HEK293 (cell line): ENCODE measurements at regions not wholly inside any gene's neighbourhood (a gene's known extent, or its start where the extent isn't known, plus 50 kb on each side); places are given as distances from the start of the nearest gene placed in this dataset.
A peak's percentile ranks its signal among the peaks of the same experiment; 100 is the strongest.

ENCODE experiments used
- CTCF ChIA-PET: fragments of 350-600 bp; formaldehyde crosslinking; extraction: SDS; loops from one replicate; lab custom pipeline; 2021; ENCODE audit warnings: antibody characterized with exemption; lab: Yijun Ruan, JAX
- POLR2A ChIA-PET: fragments of 300-600 bp; formaldehyde crosslinking; extraction: SDS; loops from one replicate; lab custom pipeline; 2020; ENCODE audit warnings: antibody characterized with exemption, inconsistent platforms; lab: Yijun Ruan, JAX
- H3K27ac ChIP-seq: fragments of 200-500 bp; sonication (Bioruptor generic); 2 replicates; pipeline ENCODE4 v1.5.1; 2014; ENCODE audit warnings: low read depth, low read length, control low read depth, inconsistent platforms; ENCODE audit errors: extremely low read depth
- H3K36me3 ChIP-seq, 2 experiments: fragments of 200-500 bp in 1 of 2; sonication (Bioruptor generic) in 1 of 2; 1 replicate in 1 of 2; 2 replicates in 1 of 2; pipeline ENCODE4 v1.5.1; 2014 to 2017; ENCODE audit warnings: inconsistent platforms in 2 of 2, low read length in 2 of 2; ENCODE audit not compliant: control insufficient read depth in 2 of 2, insufficient read depth in 1 of 2
- H3K4me1 ChIP-seq: fragments of 200-500 bp; sonication (Bioruptor generic); 2 replicates; pipeline ENCODE4 v1.5.1; 2014; ENCODE audit warnings: mild to moderate bottlenecking, low read length, inconsistent platforms; ENCODE audit not compliant: control insufficient read depth, insufficient read depth
- H3K4me3 ChIP-seq: 2 replicates; pipeline ENCODE4 v1.5.1; 2011; ENCODE audit warnings: low read depth, mild to moderate bottlenecking, control low read depth, low read length, moderate library complexity
- H3K9me3 ChIP-seq: fragments of 200-500 bp; sonication (Bioruptor generic); 2 replicates; pipeline ENCODE4 v1.5.1; 2014; ENCODE audit warnings: low read depth, low read length, inconsistent platforms; ENCODE audit not compliant: control insufficient read depth, insufficient read depth
- CTCF ChIP-seq: fragments of 450-650 bp; formaldehyde crosslinking; IDR thresholded peaks from 2 replicates; pipeline ENCODE4 v1.5.1; 2016; ENCODE audit warnings: missing biosample characterization, missing genetic modification characterization
- ELK4 ChIP-seq: IDR thresholded peaks from 2 replicates; pipeline ENCODE4 v1.6.1; 2011; ENCODE audit warnings: mild to moderate bottlenecking, low read depth, low read length, borderline replicate concordance
- KLF1 ChIP-seq: fragments of 450-650 bp; formaldehyde crosslinking; IDR thresholded peaks from 2 replicates; pipeline ENCODE4 v1.5.1; 2016; ENCODE audit warnings: missing biosample characterization, missing genetic modification characterization
- OVOL3 ChIP-seq: fragments of 450-650 bp; formaldehyde crosslinking; IDR thresholded peaks from 2 replicates; pipeline ENCODE4 v1.5.1; 2016; ENCODE audit warnings: missing biosample characterization, missing genetic modification characterization
- PRDM1 ChIP-seq: fragments of 450-650 bp; formaldehyde crosslinking; IDR thresholded peaks from 2 replicates; pipeline ENCODE4; 2016; ENCODE audit warnings: missing biosample characterization, missing genetic modification characterization
- ZBTB20 ChIP-seq: fragments of 450-650 bp; formaldehyde crosslinking; IDR thresholded peaks from 2 replicates; pipeline ENCODE4 v1.5.1; 2016; ENCODE audit warnings: missing biosample characterization, missing genetic modification characterization
- ZBTB21 ChIP-seq: fragments of 450-650 bp; formaldehyde crosslinking; IDR thresholded peaks from 2 replicates; pipeline ENCODE4 v1.5.1; 2017; ENCODE audit warnings: missing biosample characterization, missing genetic modification characterization
- ZNF341 ChIP-seq: fragments of 450-650 bp; formaldehyde crosslinking; IDR thresholded peaks from 2 replicates; pipeline ENCODE4; 2016; ENCODE audit warnings: low read depth, missing biosample characterization, missing genetic modification characterization
- ZNF473 ChIP-seq: fragments of 450-650 bp; formaldehyde crosslinking; IDR thresholded peaks from 2 replicates; pipeline ENCODE4 v1.5.1; 2017; ENCODE audit warnings: missing biosample characterization, missing genetic modification characterization
- ZNF488 ChIP-seq: fragments of 450-650 bp; formaldehyde crosslinking; IDR thresholded peaks from 2 replicates; pipeline ENCODE4 v1.5.1; 2016; ENCODE audit warnings: missing biosample characterization, missing genetic modification characterization
- ZNF549 ChIP-seq: fragments of 450-650 bp; IDR thresholded peaks from 2 replicates; pipeline ENCODE4 v1.5.1; 2018; ENCODE audit warnings: missing biosample characterization, missing genetic modification characterization, mild to moderate bottlenecking, inconsistent platforms, moderate library complexity
- ZNF768 ChIP-seq: fragments of 450-650 bp; formaldehyde crosslinking; IDR thresholded peaks from 2 replicates; pipeline ENCODE4 v1.5.1; 2018; ENCODE audit warnings: missing biosample characterization, mild to moderate bottlenecking, missing genetic modification characterization
- ZNF785 ChIP-seq: fragments of 450-650 bp; formaldehyde crosslinking; IDR thresholded peaks from 2 replicates; pipeline ENCODE4 v1.5.1; 2016; ENCODE audit warnings: missing biosample characterization, missing genetic modification characterization
- ZNF791 ChIP-seq: fragments of 450-650 bp; formaldehyde crosslinking; IDR thresholded peaks from 2 replicates; pipeline ENCODE4 v1.5.1; 2016; ENCODE audit warnings: missing biosample characterization, missing genetic modification characterization
- TF ChIP-seq, protein P1 (sequence below): fragments of 450-650 bp; formaldehyde crosslinking; IDR thresholded peaks from 2 replicates; pipeline ENCODE4 v1.5.1; 2017; ENCODE audit warnings: missing biosample characterization, missing genetic modification characterization

- H3K4me1 ChIP-seq: no peaks in the 10 kb centered on the region; the same call in 1 of the 2 replicates
- no peaks in the 10 kb centered on the region for H3K36me3 ChIP-seq
- no peak overlapping the region; the same call in 1 of the 2 replicates for H3K27ac ChIP-seq
- no peak overlapping the region for H3K4me3 ChIP-seq
- TF ChIP-seq ELK4 (no peak), KLF1 (tag by site-specific recombination) (peak; percentile 29; the same call in 1 of the 2 replicates)
- H3K9me3 ChIP-seq: no peaks in the 10 kb centered on the region
- ChIA-PET POLR2A (interaction anchor here (0.8 kb wide), 1 partner anchor 170 kb away, joined by 3 read pairs; the partner anchor contains the start of gene HS3ST3B1), CTCF (interaction anchor here (0.5 kb wide), 1 partner anchor 10 kb away, joined by 3 read pairs; no protein-coding TSS in a partner anchor)
Observed at GRCh38 chr17:14471052-14471451, 170.2 kb downstream of the HS3ST3B1 start.

DNA sequence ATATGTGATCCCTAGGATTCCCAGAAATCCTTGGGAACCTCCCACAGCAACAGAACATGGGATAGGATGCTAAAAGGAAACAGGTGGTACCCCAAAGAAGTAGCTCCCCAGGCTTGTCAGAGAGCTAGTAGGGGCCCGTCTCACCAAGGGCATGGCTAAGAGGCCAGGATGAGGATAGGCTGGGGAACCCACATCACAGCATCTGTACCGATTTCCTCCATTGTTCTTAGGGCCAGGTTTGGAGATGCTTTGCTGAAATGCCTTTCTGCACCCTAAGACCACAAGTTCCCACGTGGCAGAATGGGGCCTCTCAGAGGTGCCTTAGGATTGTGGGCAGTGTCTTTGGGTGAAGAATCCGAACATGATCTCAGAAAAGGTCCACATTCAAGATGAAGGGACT is 169.5 kb downstream of the HS3ST3B1 start:
- H3K36me3 ChIP-seq: no peaks in the 10 kb centered on the region
- no peaks in the 10 kb centered on the region; the same call in 1 of the 2 replicates for H3K4me1 ChIP-seq
- no peaks in the 10 kb centered on the region for H3K9me3 ChIP-seq
- TF ChIP-seq ZNF785 (tag by site-specific recombination): no peak
- TF ChIP-seq PRDM1 (tag by site-specific recombination): no peak
- TF ChIP-seq ZNF473: no peak
- TF ChIP-seq CTCF: no peak
- TF ChIP-seq ZNF549 (tag by site-specific recombination): no peak
- no peak for TF ChIP-seq ZNF791 (tag by site-specific recombination)
- no peak for TF ChIP-seq ZNF768 (tag by site-specific recombination)
- TF ChIP-seq OVOL3 (tag by site-specific recombination): no peak
- no peak for TF ChIP-seq ZBTB20 (tag by site-specific recombination)
- no peak overlapping the region for H3K4me3 ChIP-seq
- CTCF ChIA-PET: no interaction called here
- H3K27ac ChIP-seq: no peak overlapping the region; the same call in 1 of the 2 replicates
- POLR2A ChIA-PET: no interaction called here

DNA sequence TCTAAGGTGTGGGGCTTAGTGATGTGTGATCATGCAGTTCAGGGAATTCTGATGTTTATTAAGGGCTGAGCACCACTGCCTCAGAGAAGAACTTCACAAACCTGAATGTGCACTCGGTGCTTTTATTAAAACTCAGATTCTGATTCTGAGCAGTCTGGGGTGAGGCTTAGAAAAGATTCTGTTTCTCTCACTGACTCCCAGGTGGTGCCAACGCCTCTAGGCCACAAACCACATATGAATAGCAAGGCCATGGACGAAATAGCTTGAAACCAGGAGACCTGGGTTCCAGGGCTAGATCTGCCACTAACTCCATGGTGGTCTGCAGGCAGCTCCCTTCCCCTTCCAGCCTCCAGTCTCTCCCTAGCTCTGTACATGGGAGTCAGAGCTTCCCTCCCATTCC is 169.1 kb downstream of the HS3ST3B1 start:
- no peak overlapping the region for H3K4me3 ChIP-seq
- CTCF ChIA-PET: no interaction called here
- POLR2A ChIA-PET: no interaction called here
- no peak overlapping the region for H3K27ac ChIP-seq
- no peaks in the 10 kb centered on the region; the same call in 1 of the 2 replicates for H3K4me1 ChIP-seq
- no peaks in the 10 kb centered on the region for H3K9me3 ChIP-seq
- TF ChIP-seq, protein P1, sequence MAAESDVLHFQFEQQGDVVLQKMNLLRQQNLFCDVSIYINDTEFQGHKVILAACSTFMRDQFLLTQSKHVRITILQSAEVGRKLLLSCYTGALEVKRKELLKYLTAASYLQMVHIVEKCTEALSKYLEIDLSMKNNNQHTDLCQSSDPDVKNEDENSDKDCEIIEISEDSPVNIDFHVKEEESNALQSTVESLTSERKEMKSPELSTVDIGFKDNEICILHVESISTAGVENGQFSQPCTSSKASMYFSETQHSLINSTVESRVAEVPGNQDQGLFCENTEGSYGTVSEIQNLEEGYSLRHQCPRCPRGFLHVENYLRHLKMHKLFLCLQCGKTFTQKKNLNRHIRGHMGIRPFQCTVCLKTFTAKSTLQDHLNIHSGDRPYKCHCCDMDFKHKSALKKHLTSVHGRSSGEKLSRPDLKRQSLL (tag by site-specific recombination): no peak
- TF ChIP-seq ZBTB21 (tag by site-specific recombination): no peak
- no peaks in the 10 kb centered on the region for H3K36me3 ChIP-seq

DNA sequence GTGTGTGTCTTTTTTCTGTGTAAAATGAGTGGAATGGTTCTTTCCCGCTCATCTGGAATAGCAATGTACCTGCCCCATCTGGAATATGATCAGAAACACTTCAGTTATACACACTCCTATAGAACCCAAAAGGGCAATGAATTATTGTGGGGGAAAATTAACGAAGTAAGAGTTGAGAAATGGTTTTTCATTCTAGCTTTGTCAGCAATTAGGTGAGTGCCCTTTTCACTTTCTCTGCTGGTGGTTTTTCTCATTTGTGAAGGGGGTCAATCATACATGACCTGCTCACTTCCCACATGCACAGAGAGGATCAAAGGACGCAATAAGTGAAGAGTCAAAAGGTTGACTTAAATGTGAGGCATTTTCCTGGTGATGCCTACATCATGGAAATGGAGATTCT is 168.0 kb downstream of the HS3ST3B1 start:
- H3K9me3 ChIP-seq: no peaks in the 10 kb centered on the region
- H3K27ac ChIP-seq: no peak overlapping the region
- CTCF ChIA-PET: no interaction called here
- no peak for TF ChIP-seq ZNF488 (tag by site-specific recombination)
- no peak for TF ChIP-seq ZNF341 (tag by site-specific recombination)
- no peak for TF ChIP-seq CTCF
- TF ChIP-seq, all 188 proteins: peak for 0
- no peaks in the 10 kb centered on the region; the same call in 1 of the 2 replicates for H3K4me1 ChIP-seq
- no peak overlapping the region for H3K4me3 ChIP-seq
- H3K36me3 ChIP-seq: no peaks in the 10 kb centered on the region
- POLR2A ChIA-PET: no interaction called here
